ENCODE measurements at regions not wholly inside any gene's neighbourhood (a gene's known extent, or its start where the extent isn't known, plus 50 kb on each side); places are given as distances from the start of the nearest gene placed in this dataset.

- DNase-seq: no peak
These were observed 322.3 kb downstream of the GBE1 start for GRCh38 chr3:81439108-81439507.

GRCh38 chr3:81437683-81438082 is 323.8 kb downstream of the GBE1 start:
- DNase-seq: no peak

GRCh38 chr3:81436182-81436581 is 325.3 kb downstream of the GBE1 start:
- no peak for DNase-seq

GRCh38 chr3:81435050-81435449 is 326.4 kb downstream of the GBE1 start:
- no peak for DNase-seq

GRCh38 chr3:81434161-81434560 is 327.3 kb downstream of the GBE1 start:
- DNase-seq: no peak

GRCh38 chr3:81433675-81434074 is 327.8 kb downstream of the GBE1 start:
- no peak for DNase-seq

GRCh38 chr3:81432456-81432855 is 329.0 kb downstream of the GBE1 start:
- no peak for DNase-seq

DNA sequence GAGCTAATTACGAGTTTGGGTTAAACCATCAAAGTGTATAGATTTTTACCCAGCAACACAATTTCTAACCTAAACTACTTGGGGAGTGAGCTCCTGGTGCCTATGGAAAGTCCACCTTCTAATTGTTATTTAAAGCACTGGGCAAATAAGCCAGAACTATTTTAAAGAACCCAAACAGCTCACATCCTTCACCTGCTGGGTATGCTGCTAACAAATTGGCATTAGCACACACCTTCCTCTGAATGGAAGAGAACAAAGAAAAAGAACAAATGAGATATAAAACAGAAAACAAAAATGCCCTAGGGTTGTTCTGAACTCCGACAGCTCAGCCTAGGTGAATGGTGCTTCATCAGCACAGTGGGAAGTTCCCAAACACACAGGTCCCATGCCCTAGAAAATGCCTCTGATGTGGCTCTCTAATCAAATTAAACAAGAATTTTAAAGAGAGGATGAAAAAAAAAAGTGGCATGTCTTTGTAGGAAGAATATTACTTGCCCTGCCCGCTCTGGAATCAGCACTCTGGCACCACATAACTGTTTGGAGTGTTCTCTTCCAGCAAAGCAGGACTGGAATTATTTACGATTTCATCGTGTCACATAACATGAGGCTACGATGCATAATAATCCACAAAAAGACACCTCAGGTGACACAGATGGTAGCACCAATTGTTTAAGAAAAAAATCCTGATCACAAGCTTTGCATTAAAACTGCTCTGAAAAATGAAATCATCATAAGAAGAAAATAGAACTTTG is 334.4 kb downstream of the GBE1 start:
- DNase-seq: peak; percentile 40

- DNase-seq: no peak
These were observed 336.1 kb downstream of the GBE1 start for GRCh38 chr3:81425198-81425868.

DNA sequence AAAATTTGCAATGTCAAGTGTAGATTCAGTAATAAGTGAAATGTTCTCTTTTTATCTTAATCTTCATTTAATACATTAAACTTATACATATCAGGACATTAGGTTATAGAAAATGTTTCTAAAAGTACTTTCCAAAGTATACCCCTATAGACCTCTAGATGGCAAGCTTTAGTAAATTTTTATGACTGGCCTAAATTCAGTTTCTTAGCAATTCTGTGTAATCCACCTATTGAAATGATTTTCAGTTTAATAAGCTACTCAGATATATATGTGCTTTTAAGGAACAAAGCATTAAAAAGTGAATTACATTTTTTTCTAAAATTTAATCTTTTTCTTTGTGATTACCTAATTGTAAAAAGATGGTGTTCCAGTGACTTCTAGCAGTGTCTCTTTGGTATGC is 342.2 kb downstream of the GBE1 start:
- DNase-seq: peak; percentile 12

DNA sequence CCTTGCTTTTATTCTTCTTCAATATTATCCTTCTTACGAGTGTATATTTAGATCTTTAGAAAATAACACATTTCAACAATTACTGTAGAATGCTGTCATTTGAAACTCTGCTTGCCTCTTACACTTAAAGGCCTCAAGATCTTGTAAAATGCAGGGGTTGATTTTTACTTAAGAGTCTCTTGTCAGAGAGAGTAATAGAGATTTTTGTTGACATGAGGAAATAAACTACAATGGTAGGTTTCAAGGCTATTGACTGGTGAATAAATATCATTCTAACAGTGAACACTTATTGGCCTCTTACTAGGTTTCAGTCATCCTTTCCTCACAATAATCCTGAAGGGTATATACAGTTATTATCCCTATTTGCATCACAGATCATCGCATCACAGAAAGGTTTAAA is 344.6 kb downstream of the GBE1 start:
- DNase-seq: no peak

DNA sequence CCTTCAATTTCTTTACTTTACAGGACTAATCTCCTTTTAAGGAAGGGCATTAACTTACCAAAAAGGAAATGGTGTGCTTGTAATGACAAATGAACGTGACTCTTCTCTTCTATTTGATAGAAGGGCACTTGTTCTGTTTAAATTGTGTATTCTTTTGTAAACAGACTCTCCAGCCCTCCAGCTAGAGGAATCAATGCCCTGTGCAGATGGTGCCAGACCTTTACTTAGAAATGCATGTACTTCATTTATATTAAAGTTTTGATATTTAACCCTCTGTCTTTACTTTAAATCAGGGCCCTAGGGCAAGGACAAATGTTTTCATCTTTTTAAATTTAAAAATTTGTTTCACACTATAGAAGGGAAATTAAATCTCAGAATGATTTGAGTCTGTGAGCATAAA is 355.1 kb downstream of the GBE1 start:
- peak; percentile 3 for DNase-seq

DNA sequence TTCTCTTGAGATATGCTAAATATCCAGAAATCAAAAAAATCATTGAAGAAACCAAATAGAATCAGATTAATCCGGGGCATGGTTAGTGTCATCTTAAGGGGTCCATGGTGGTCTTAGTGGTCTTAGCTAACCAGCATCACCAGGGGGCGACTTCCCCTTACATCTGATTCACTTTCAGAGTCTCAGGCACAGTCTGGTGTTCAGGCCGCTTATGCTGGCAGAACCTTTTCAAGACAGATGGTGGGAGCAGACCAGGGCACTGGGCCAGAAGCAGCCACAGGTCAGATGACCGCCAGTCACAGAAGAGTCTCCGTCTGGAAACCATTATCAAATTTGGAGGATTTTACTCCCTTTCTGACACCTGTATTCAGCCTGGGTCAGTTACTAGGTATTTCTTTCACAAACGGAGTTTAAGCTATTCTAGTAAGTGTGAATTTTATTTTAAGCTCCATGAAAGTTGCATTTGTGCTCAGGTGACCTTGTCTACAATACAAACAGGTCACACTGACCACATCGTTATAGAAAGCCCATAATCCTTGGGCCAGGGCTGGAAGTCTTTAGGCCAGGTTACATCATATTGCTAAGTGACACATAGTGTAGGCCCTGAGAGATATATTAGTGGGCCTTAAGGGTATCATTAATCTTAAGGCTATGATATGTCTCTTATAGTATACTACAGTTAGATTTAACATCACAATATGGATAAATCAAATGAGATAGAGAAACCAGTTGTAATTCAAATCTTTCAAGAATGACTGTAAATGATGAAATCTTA is 365.5 kb downstream of the GBE1 start:
- no peak for DNase-seq

GRCh38 chr3:81394651-81395524 is 366.6 kb downstream of the GBE1 start:
- no peak for DNase-seq

GRCh38 chr3:81393251-81393650 is 368.2 kb downstream of the GBE1 start:
- no peak for DNase-seq

GRCh38 chr3:81390796-81391195 is 370.6 kb downstream of the GBE1 start:
- no peak for DNase-seq

DNA sequence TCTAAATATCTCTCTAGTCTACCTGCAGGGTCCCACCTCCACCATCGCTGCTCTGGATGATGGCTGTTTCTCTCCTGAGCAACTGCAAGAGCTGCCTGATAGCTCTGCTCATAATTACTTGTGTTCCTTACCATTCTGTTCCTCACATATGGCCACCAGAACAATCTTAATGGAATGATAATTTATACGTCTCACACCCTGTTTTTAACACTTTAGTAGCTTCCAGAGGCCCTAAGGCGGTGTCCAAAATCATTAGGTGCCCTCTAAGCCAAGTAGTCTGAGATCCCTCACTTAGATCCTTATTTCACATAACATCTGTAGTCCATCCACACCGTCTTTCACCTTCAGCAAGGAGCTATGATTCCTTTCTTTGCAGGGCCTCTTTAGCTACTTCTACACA is 373.3 kb downstream of the GBE1 start:
- no peak for DNase-seq

- DNase-seq: no peak
These were observed 379.0 kb downstream of the GBE1 start for GRCh38 chr3:81382470-81382869.

GRCh38 chr3:81380234-81380633 is 381.2 kb downstream of the GBE1 start:
- no peak for DNase-seq

DNA sequence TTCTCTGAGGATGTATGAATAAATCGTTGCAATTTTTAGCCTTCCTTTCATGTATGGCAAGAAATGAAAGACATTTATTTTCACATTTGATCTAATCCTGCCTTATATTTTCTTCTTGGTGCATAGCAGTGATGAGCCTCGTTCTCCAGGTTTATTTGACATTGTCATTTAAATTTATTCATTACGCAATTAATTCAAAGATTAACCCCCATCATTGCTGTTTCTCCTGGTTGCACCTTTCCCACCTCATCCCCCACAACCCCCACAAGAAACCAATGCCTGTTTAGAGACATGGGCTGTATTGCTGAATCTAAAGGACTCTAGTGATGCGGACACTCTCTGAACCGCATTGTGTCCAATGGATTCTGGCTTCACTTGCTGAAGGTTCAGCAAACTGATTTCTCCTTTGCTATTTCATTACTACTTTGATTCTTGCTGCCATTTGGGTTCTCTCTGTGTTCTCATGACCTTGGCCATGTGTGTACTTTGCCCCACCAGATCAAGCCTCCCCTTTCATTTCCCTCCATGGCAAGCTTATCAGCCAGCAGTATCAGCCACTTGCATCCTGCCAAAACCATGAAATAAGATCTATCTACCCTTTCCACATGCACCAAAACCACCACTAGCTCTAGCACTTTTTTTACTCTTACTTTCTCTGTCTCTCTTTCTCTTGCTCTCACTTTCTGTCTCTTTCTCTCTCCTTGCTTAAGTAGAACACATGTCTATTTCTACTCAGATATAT is 382.7 kb downstream of the GBE1 start:
- no peak for DNase-seq

GRCh38 chr3:81375921-81376320 is 385.5 kb downstream of the GBE1 start:
- DNase-seq: no peak

- no peak for DNase-seq
These were observed 397.0 kb downstream of the GBE1 start for GRCh38 chr3:81364411-81364810.
